GM18951 (cell line): ENCODE measurements at regions not wholly inside any gene's neighbourhood (a gene's known extent, or its start where the extent isn't known, plus 50 kb on each side); places are given as distances from the start of the nearest gene placed in this dataset.

Source experiments
- POLR2A ChIP-seq: IDR thresholded peaks from 4 replicates; pipeline ENCODE4 v1.6.1; 2011; ENCODE audit warnings: mild to moderate bottlenecking; ENCODE audit not compliant: insufficient read length, insufficient read depth; ENCODE audit errors: extremely low read depth
- in situ Hi-C: fragments of 300-500 bp; cut with MboI; formaldehyde crosslinking; loops from one replicate; pipeline ENCODE4 v1.12.0; 2022; ENCODE audit warnings: low sequenced_read_pairs, mixed read lengths, inconsistent platforms; ENCODE audit not compliant: unreplicated experiment

DNA sequence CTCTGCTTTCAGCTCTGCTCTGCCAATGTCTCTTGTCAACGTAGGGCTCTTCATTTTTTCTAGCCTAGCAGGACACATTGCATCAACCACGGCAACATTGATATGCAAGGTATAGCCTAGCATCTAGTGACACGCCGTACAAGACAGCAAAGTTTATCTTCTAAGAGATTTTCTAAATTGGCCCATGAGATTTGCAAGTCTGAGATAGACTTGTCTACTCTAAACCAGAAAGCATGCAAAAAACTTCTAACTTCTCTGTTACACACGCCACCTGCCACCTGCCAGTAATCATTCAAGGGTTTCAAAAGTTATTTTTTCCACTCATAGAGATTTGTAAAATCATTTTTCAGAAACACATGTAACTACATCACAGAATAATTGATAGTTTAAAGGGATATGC, 1265.7 kb downstream of the C4orf33 start:
- in situ Hi-C loops, result no loop called here
- no peak for TF ChIP-seq POLR2A

DNA sequence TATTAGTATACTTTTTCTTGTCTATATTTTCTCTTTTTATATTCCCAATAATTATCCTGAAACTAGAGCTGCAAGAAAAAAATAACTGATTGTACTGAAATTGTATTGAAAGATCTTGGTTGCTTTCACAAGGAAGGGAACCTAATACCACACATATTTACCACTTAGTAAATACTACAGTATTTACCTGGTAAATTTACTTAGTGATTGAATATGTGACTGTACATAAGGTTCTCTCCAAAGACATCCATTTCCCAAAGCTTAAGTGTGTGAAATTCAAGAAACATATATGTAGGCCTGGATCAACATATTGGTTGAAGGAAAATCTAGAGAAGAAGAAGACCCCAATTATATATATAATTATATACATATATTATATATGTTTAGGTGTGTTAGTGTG, 1272.7 kb downstream of the C4orf33 start:
- in situ Hi-C loops, result no loop called here
- TF ChIP-seq POLR2A, result no peak

DNA sequence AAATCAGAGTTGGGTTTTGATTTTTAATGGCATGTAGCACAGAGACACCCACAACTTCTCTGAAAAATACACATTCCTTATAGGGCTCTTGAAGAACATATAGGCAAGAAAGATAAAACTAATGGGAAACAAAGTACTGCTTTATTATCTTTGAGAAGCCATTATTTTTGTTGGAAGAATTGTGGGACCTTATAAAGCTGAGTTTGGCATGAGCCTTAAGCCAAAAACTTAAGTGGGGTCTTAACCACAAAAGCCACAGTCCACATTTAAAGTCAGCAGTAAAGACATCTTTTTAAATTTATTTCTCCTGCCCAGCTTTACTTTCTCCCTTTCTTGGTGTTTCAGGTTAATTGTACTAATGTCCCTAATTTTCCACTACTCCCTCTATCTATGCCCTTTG, 1297.3 kb downstream of the C4orf33 start:
- TF ChIP-seq POLR2A, result no peak
- in situ Hi-C loops, result no loop called here

GRCh38 chr4:130393642-130394041, 1297.7 kb downstream of the C4orf33 start:
- no peak for TF ChIP-seq POLR2A
- in situ Hi-C loops, result no loop called here

GRCh38 chr4:130395871-130396270, 1299.9 kb downstream of the C4orf33 start:
- TF ChIP-seq POLR2A, result no peak
- in situ Hi-C loops, result no loop called here

GRCh38 chr4:130403221-130403620, 1307.3 kb downstream of the C4orf33 start:
- no peak for TF ChIP-seq POLR2A
- in situ Hi-C loops, result no loop called here

DNA sequence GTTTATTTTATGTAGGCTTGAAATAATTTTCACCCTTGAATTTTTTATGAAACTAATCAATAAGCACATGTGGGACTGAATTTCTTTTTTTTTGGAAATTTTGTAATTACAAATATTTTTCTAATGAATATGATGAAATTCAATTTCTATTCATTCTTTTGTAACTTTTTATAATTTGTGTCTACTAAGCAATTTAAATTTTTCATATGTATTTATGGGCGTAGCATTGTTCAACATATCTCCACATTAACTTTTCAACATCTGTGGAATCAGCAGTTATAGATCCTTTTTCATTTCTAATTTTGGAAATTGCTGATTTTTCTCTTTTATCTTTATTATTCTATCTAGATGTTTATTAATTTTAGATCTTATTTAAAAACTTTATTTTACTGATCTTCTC, 1320.3 kb downstream of the C4orf33 start:
- in situ Hi-C loops, result no loop called here
- no peak for TF ChIP-seq POLR2A

DNA sequence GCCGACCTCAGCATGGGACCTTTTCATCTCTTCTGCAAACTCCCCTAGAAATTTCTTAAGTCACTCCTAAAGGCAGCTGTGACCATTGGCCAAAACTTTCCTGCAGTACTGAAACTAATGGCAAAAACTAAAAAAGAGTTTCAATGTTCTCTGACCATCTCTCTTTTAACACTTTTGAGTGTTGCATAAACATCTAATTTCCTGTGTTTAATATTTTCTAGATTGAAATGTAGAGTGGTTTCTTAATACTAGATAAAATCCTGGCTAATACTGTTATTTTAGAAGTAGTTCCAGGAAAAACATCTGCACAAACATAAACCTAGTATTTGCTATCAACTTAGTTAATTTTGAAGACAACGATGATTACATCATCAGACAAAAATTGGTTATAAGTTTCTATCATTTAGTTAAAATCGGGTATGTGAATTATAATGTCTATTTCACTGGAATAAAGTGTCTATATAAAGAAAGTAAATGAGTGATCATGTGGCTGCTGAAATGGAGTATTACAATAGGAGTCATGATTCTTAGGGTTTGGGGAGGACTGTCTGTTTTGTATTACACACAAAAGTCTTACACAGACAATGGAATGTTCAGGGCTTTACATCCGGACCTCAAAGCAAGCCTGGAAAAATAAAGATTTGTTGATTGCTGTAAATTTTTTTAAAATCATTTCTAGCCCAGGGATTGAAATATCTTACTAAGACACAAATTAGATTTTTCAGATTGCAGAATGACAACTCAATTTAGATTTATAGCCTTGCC, 1323.4 kb downstream of the C4orf33 start:
- in situ Hi-C loops, result no loop called here
- TF ChIP-seq POLR2A, result no peak

DNA sequence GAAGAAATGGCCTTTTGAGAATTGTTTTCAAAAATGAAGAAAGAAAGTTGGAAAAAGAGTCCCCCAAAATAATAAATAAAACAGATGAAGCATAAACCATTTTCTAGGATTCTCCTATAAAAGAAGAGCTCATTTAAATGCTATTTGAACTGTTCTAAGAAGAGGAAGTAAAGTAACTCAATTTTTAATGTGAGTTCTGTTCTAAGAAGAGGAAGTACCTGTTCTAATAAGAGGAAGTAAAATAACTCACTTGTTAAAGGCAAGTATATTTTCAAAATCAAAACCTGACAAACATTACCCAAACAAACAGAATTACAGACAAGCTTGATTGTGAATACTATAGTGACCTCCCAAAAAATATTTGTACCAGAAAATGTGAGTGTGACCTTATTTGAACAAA, 1326.3 kb downstream of the C4orf33 start:
- no peak for TF ChIP-seq POLR2A
- in situ Hi-C loops, result no loop called here

DNA sequence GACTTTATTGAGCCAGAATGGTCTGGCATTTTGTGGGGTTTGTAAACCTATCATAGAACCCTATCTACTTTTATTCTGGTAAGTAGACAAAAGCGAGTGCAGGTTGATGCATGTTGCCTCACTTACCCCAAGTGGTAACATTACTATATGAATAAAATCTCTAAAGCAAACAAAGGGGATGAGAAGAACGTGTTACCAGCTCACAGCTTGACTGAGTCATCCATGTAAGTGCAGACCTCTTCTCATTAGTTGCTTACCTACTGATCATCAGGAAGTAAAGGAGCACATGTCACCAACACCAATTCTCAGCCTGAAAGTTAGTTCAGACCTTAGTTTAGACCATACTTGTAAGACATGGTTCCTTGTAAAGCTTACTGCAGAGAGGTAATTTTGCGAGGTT, 1328.3 kb downstream of the C4orf33 start:
- no peak for TF ChIP-seq POLR2A
- in situ Hi-C loops, result no loop called here

GRCh38 chr4:130432289-130432688, 1336.3 kb downstream of the C4orf33 start:
- no peak for TF ChIP-seq POLR2A
- in situ Hi-C loops, result loop anchor here (25.0 kb wide), 1 partner anchor 1070 kb away; no protein-coding TSS in a partner anchor

GRCh38 chr4:130449741-130450140, 1353.8 kb downstream of the C4orf33 start:
- in situ Hi-C loops, result loop anchor here (25.0 kb wide), 1 partner anchor 1087 kb away; no protein-coding TSS in a partner anchor
- TF ChIP-seq POLR2A, result no peak

- in situ Hi-C loops, result no loop called here
- no peak for TF ChIP-seq POLR2A
Measured at GRCh38 chr4:130468340-130468739, 1372.4 kb downstream of the C4orf33 start.

GRCh38 chr4:130478406-130478805, 1382.5 kb downstream of the C4orf33 start:
- no peak for TF ChIP-seq POLR2A
- in situ Hi-C loops, result no loop called here
